ENCODE measurements at regions not wholly inside any gene's neighbourhood (a gene's known extent, or its start where the extent isn't known, plus 50 kb on each side); places are given as distances from the start of the nearest gene placed in this dataset.

GRCh38 chr5:126369995-126370731, 53.0 kb upstream of the GRAMD2B start:
- POLR2A ChIA-PET = no interaction called here
- intact Hi-C loops (cut with micrococcal nuclease; ENCODE audit: unreplicated experiment) = loop anchor here (2.0 to 5.0 kb wide), 2 partner anchors 53 to 102 kb away; partner anchors contain the start of gene GRAMD2B
- peaks cover 28% of the 10 kb centered on the region for H3K4me1 Mint-ChIP-seq (ENCODE audit: low read depth, unreplicated experiment)

GRCh38 chr5:126370796-126371718, 52.2 kb upstream of the GRAMD2B start:
- no peaks in the 10 kb centered on the region for H3K36me3 ChIP-seq (ENCODE audit: control insufficient read depth, insufficient read depth, low read length)
- peak; percentile 20 to 55 for DNase-seq
- H3K27me3 ChIP-seq (replicated peaks; ENCODE audit: control insufficient read depth, insufficient read depth, low read length) = no peaks in the 10 kb centered on the region
- H3K4me1 Mint-ChIP-seq (ENCODE audit: low read depth, unreplicated experiment) = peaks cover 28% of the 10 kb centered on the region
- H3K9me3 ChIP-seq = no peaks in the 10 kb centered on the region
- no peaks in the 10 kb centered on the region for H3K27me3 Mint-ChIP-seq (ENCODE audit: insufficient read depth, unreplicated experiment)
- CTCF ChIA-PET = interaction anchor here (1.2 to 1.4 kb wide), 2 partner anchors 120 to 230 kb away, joined by 3 to 4 read pairs; partner anchors contain the start of gene PHAX
- peak overlapping the region; percentile 50 for H3K27ac Mint-ChIP-seq (ENCODE audit: unreplicated experiment)
- no TSS peak for BruUV-seq (replicated peaks)
- intact Hi-C loops (cut with micrococcal nuclease; ENCODE audit: unreplicated experiment) = loop anchor here (2.0 kb wide), 1 partner anchor 52 kb away; the partner anchor contains the start of gene GRAMD2B
- peak overlapping the region; percentile 65 for H3K4me3 Mint-ChIP-seq (ENCODE audit: unreplicated experiment)
- no peaks in the 10 kb centered on the region for H3K9me3 Mint-ChIP-seq (ENCODE audit: unreplicated experiment)
- peak overlapping the region; percentile 26 for H3K4me3 ChIP-seq (ENCODE audit: low read depth, low read length)
- H3K36me3 Mint-ChIP-seq (ENCODE audit: insufficient read depth, unreplicated experiment) = no peaks in the 10 kb centered on the region
- TF ChIP-seq CTCF (IDR thresholded peaks at IDR 0.05; ENCODE audit: insufficient read depth in 1 of 2, low read depth in 1 of 2, low read length in 1 of 2, severe bottlenecking in 1 of 2, unreplicated experiment in 1 of 2) = peak in 1 of 2 experiments; percentile 13
- POLR2A ChIA-PET = interaction anchor here (0.9 kb wide), 1 partner anchor 223 kb away, joined by 3 read pairs; no protein-coding TSS in a partner anchor
- H3K4me1 ChIP-seq = peaks cover 44% of the 10 kb centered on the region

More at GRCh38 chr5:126369995-126370731, 53.0 kb upstream of the GRAMD2B start:
- Histone ChIP-seq H3K36me3 (ENCODE audit: control insufficient read depth, insufficient read depth, low read length) (no peaks in the 10 kb centered on the region), H3K9me3 (no peaks in the 10 kb centered on the region), H3K27me3 (replicated peaks; ENCODE audit: control insufficient read depth, insufficient read depth, low read length) (no peaks in the 10 kb centered on the region), H3K4me1 (peaks cover 52% of the 10 kb centered on the region), H3K4me3 (ENCODE audit: low read depth, low read length) (no peak overlapping the region)
- Mint-ChIP-seq H3K36me3 (ENCODE audit: insufficient read depth, unreplicated experiment) (no peaks in the 10 kb centered on the region), H3K9me3 (ENCODE audit: unreplicated experiment) (no peaks in the 10 kb centered on the region), H3K4me3 (ENCODE audit: unreplicated experiment) (peak overlapping the region; percentile 23), H3K27me3 (ENCODE audit: insufficient read depth, unreplicated experiment) (no peaks in the 10 kb centered on the region), H3K27ac (ENCODE audit: unreplicated experiment) (no peak overlapping the region)
- CTCF ChIA-PET = interaction anchor here (1.4 kb wide), 1 partner anchor 231 kb away, joined by 3 read pairs; the partner anchor contains the start of gene PHAX
- no peak for TF ChIP-seq CTCF (IDR thresholded peaks at IDR 0.05; ENCODE audit: insufficient read depth in 1 of 2, low read depth in 1 of 2, low read length in 1 of 2, severe bottlenecking in 1 of 2, unreplicated experiment in 1 of 2)
- peak in 1 of 2 experiments; percentile 20 for DNase-seq
- no TSS peak for BruUV-seq (replicated peaks)
